ENCODE measurements at regions not wholly inside any gene's neighbourhood (a gene's known extent, or its start where the extent isn't known, plus 50 kb on each side); places are given as distances from the start of the nearest gene placed in this dataset.

GRCh38 chr6:14834851-14835530 lies 410.9 kb upstream of the JARID2 start:
- Histone ChIP-seq H2AFZ (ENCODE audit: low read length) (no peak overlapping the region), H3K4me2 (ENCODE audit: low read depth, low read length) (no peak overlapping the region), H3K9me2 (replicated peaks; ENCODE audit: insufficient read depth, low read length) (no peaks in the 10 kb centered on the region), H3K9ac (ENCODE audit: low read length) (no peak overlapping the region), H3K36me3 (replicated peaks; ENCODE audit: insufficient read depth, low read length) (no peaks in the 10 kb centered on the region), H3K4me3 (ENCODE audit: low read length) (no peak overlapping the region), H3K4me1 (ENCODE audit: low read length) (peaks cover 6% of the 10 kb centered on the region; the same call in 1 of the 2 replicates), H3K9me3 (replicated peaks; ENCODE audit: insufficient read depth, low read length) (no peaks in the 10 kb centered on the region), H3K27me3 (replicated peaks; ENCODE audit: insufficient read depth, low read length) (no peaks in the 10 kb centered on the region), H3K79me2 (ENCODE audit: low read length) (no peaks in the 10 kb centered on the region), H3F3A (ENCODE audit: insufficient read depth, low read length) (no peaks in the 10 kb centered on the region), H4K20me1 (ENCODE audit: insufficient read depth, low read length) (no peaks in the 10 kb centered on the region), H3K27ac (ENCODE audit: low read length) (no peak overlapping the region)
- TF ChIP-seq EZH2phosphoT487 (IDR thresholded peaks at IDR 0.05; ENCODE audit: low read length) (no peak), EZH2 (optimal IDR thresholded peaks at IDR 0.05; ENCODE audit: low read depth, low read length) (no peak), CTCF (IDR thresholded peaks at IDR 0.05; ENCODE audit: low read length) (no peak)
- no peak for DNase-seq

GRCh38 chr6:14837435-14837834 lies 408.4 kb upstream of the JARID2 start:
- Histone ChIP-seq H3K27me3 (replicated peaks; ENCODE audit: insufficient read depth, low read length) (no peaks in the 10 kb centered on the region), H3F3A (ENCODE audit: insufficient read depth, low read length) (no peaks in the 10 kb centered on the region), H3K9me3 (replicated peaks; ENCODE audit: insufficient read depth, low read length) (no peaks in the 10 kb centered on the region), H3K4me3 (ENCODE audit: low read length) (no peak overlapping the region), H3K4me1 (ENCODE audit: low read length) (peaks cover 6% of the 10 kb centered on the region; the same call in 1 of the 2 replicates), H2AFZ (ENCODE audit: low read length) (no peak overlapping the region), H3K9me2 (replicated peaks; ENCODE audit: insufficient read depth, low read length) (no peaks in the 10 kb centered on the region), H4K20me1 (ENCODE audit: insufficient read depth, low read length) (no peaks in the 10 kb centered on the region), H3K9ac (ENCODE audit: low read length) (no peak overlapping the region), H3K36me3 (replicated peaks; ENCODE audit: insufficient read depth, low read length) (no peaks in the 10 kb centered on the region), H3K79me2 (ENCODE audit: low read length) (no peaks in the 10 kb centered on the region), H3K4me2 (ENCODE audit: low read depth, low read length) (no peak overlapping the region), H3K27ac (ENCODE audit: low read length) (no peak overlapping the region)
- TF ChIP-seq CTCF (IDR thresholded peaks at IDR 0.05; ENCODE audit: low read length) (no peak), EZH2phosphoT487 (IDR thresholded peaks at IDR 0.05; ENCODE audit: low read length) (no peak), EZH2 (optimal IDR thresholded peaks at IDR 0.05; ENCODE audit: low read depth, low read length) (no peak)
- DNase-seq = no peak

- Histone ChIP-seq H3K9me2 (replicated peaks; ENCODE audit: insufficient read depth, low read length) (no peaks in the 10 kb centered on the region), H3K4me2 (ENCODE audit: low read depth, low read length) (no peak overlapping the region), H3K9me3 (replicated peaks; ENCODE audit: insufficient read depth, low read length) (no peaks in the 10 kb centered on the region), H3K36me3 (replicated peaks; ENCODE audit: insufficient read depth, low read length) (no peaks in the 10 kb centered on the region), H3K79me2 (ENCODE audit: low read length) (no peaks in the 10 kb centered on the region), H4K20me1 (ENCODE audit: insufficient read depth, low read length) (no peaks in the 10 kb centered on the region), H3K4me3 (ENCODE audit: low read length) (no peak overlapping the region), H3K4me1 (ENCODE audit: low read length) (peaks cover 6% of the 10 kb centered on the region; the same call in 1 of the 2 replicates), H3F3A (ENCODE audit: insufficient read depth, low read length) (no peaks in the 10 kb centered on the region), H3K27me3 (replicated peaks; ENCODE audit: insufficient read depth, low read length) (no peaks in the 10 kb centered on the region), H3K27ac (ENCODE audit: low read length) (no peak overlapping the region), H2AFZ (ENCODE audit: low read length) (no peak overlapping the region), H3K9ac (ENCODE audit: low read length) (no peak overlapping the region)
- no peak for DNase-seq
- TF ChIP-seq EZH2 (optimal IDR thresholded peaks at IDR 0.05; ENCODE audit: low read depth, low read length) (no peak), EZH2phosphoT487 (IDR thresholded peaks at IDR 0.05; ENCODE audit: low read length) (no peak), CTCF (IDR thresholded peaks at IDR 0.05; ENCODE audit: low read length) (no peak)
Measured at GRCh38 chr6:14838133-14838583, 407.7 kb upstream of the JARID2 start.

Measured in MM.1S (cell line).